ENCODE measurements at regions not wholly inside any gene's neighbourhood (a gene's known extent, or its start where the extent isn't known, plus 50 kb on each side); places are given as distances from the start of the nearest gene placed in this dataset.

- no peak for DNase-seq
Measured at GRCh38 chr11:112770487-112770886, 190.7 kb upstream of the NCAM1 start.

GRCh38 chr11:112771851-112772250 lies 189.4 kb upstream of the NCAM1 start:
- no peak for DNase-seq

- DNase-seq, result no peak
Measured at GRCh38 chr11:112773264-112773663, 188.0 kb upstream of the NCAM1 start.

GRCh38 chr11:112776834-112777233 lies 184.4 kb upstream of the NCAM1 start:
- no peak for DNase-seq

GRCh38 chr11:112777283-112777751 lies 183.9 kb upstream of the NCAM1 start:
- DNase-seq, result no peak

- DNase-seq, result no peak
Measured at GRCh38 chr11:112778091-112778876, 182.9 kb upstream of the NCAM1 start.

GRCh38 chr11:112778877-112779266 lies 182.3 kb upstream of the NCAM1 start:
- DNase-seq, result no peak

- DNase-seq, result no peak
Measured at GRCh38 chr11:112780351-112781087, 180.7 kb upstream of the NCAM1 start.

- DNase-seq, result no peak
Measured at GRCh38 chr11:112783945-112784322, 177.3 kb upstream of the NCAM1 start.

- DNase-seq, result no peak
Measured at GRCh38 chr11:112784323-112785073, 176.7 kb upstream of the NCAM1 start.

- DNase-seq, result no peak
Measured at GRCh38 chr11:112785149-112785548, 176.1 kb upstream of the NCAM1 start.

GRCh38 chr11:112785719-112786118 lies 175.5 kb upstream of the NCAM1 start:
- DNase-seq, result no peak

- no peak for DNase-seq
Measured at GRCh38 chr11:112786196-112786595, 175.0 kb upstream of the NCAM1 start.

- no peak for DNase-seq
Measured at GRCh38 chr11:112786886-112787530, 174.2 kb upstream of the NCAM1 start.

GRCh38 chr11:112789481-112789880 lies 171.7 kb upstream of the NCAM1 start:
- DNase-seq, result no peak

- DNase-seq, result no peak
Measured at GRCh38 chr11:112790286-112790685, 170.9 kb upstream of the NCAM1 start.

- no peak for DNase-seq
Measured at GRCh38 chr11:112792070-112792469, 169.2 kb upstream of the NCAM1 start.

- DNase-seq, result no peak
Measured at GRCh38 chr11:112793416-112793815, 167.8 kb upstream of the NCAM1 start.

- DNase-seq, result no peak
Measured at GRCh38 chr11:112794331-112794846, 166.8 kb upstream of the NCAM1 start.

- no peak for DNase-seq
Measured at GRCh38 chr11:112795142-112795815, 165.9 kb upstream of the NCAM1 start.

GRCh38 chr11:112795911-112796649 lies 165.1 kb upstream of the NCAM1 start:
- no peak for DNase-seq
